Uterus (tissue), 3 donors: ENCODE measurements at regions not wholly inside any gene's neighbourhood (a gene's known extent, or its start where the extent isn't known, plus 50 kb on each side); places are given as distances from the start of the nearest gene placed in this dataset.

Experiments
- DNase-seq, 2 donors: peaks; one replicate each; pipeline ENCODE4 v3.0.0-alpha.2; 2019 to 2020
- H3K27ac ChIP-seq, 2 donors: fragments of 200-600 bp; sonication (generic); 1 replicate in 1 of 2; 2 replicates in 1 of 2; pipeline ENCODE4 v1.5.1; 2016 to 2018
- H3K27me3 ChIP-seq, 2 donors: fragments of 200-600 bp; sonication (generic); one replicate each; pipeline ENCODE4 v1.5.1; 2018 to 2019; ENCODE audit warnings: control low read depth in 1 of 2
- H3K36me3 ChIP-seq, 2 donors: fragments of 200-600 bp; sonication (generic); one replicate each; pipeline ENCODE4 v1.5.1; 2019; ENCODE audit warnings: control low read depth in 1 of 2
- H3K4me1 ChIP-seq, 2 donors: fragments of 200-600 bp; sonication (generic); one replicate each; pipeline ENCODE4 v1.5.1; 2018 to 2019; ENCODE audit warnings: control low read depth in 1 of 2
- H3K4me3 ChIP-seq, 2 donors: fragments of 200-600 bp; sonication (generic); 1 replicate in 1 of 2; 2 replicates in 1 of 2; pipeline ENCODE4 v1.5.1; 2018 to 2019; ENCODE audit warnings: mild to moderate bottlenecking in 1 of 2
- H3K9me3 ChIP-seq, 2 donors: fragments of 200-600 bp; sonication (generic); one replicate each; pipeline ENCODE4 v1.5.1; 2019; ENCODE audit warnings: control low read depth in 1 of 2
- POLR2A ChIP-seq, 2 donors: fragments of 450-650 bp; IDR thresholded peaks; one replicate each; pipeline ENCODE4 v1.6.1; 2016; ENCODE audit warnings: antibody characterized with exemption in 2 of 2, mild to moderate bottlenecking in 1 of 2, moderate library complexity in 1 of 2
- intact Hi-C: fragments of 100-400 bp; cut with DNase I; formaldehyde crosslinking; loops from one replicate; pipeline ENCODE4 v1.15.1; 2023; ENCODE audit warnings: low total_unique reads
- TF ChIP-seq, protein P1 (sequence below), 4 experiments: fragments of 200-600 bp in 2 of 4; fragments of 450-650 bp in 2 of 4; sonication (generic) in 2 of 4; IDR thresholded peaks; one replicate each; pipeline ENCODE4 v1.5.1; 2016 to 2019; ENCODE audit warnings: antibody characterized with exemption in 4 of 4, mild to moderate bottlenecking in 2 of 4, moderate library complexity in 1 of 4
- donor health status: DM: yes; HTN: yes; CAD: no.

DNA sequence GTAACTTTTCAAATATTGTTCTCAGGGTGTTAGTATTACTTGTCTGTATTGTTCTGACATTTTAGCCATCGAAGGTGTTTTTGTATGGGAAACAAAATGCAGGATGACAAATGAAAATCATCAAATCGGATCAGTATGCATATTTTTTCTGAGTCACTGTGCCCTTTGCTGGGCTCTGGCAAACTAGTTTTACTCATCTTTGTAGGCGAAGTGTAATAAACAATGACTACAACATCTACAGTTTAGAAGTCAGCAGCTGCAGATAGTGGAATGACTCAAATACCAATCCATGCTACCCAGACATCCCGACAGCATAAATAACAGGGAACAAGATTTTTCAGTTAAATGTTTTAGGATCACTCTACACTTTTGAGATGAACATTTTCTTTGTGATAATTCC lies 557.3 kb upstream of the TENM3 start:
- no peak overlapping the region for H3K27ac ChIP-seq
- intact Hi-C loops, result no loop called here

DNA sequence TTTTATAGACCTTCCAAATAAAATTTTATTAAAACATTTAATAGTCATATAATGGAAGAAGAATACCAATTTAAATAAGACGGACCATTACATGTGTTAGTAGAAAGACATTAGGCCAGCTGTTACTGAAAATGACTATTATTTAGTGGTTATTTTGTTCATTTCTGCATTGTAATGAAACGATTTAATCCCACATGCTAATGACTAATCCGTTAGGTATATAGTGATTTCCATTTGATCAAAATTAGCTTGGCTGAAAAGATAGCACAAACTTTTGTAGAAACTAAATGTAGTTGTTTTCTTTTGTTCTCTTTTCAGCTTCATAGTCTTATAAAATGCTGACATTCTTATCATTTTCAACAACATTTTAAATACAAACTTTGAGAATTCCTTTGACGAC lies 556.1 kb upstream of the TENM3 start:
- intact Hi-C loops, result no loop called here
- Histone ChIP-seq H3K4me1 (no peaks in the 10 kb centered on the region), H3K27ac (no peak overlapping the region), H3K9me3 (no peaks in the 10 kb centered on the region), H3K4me3 (no peak overlapping the region), H3K27me3 (no peaks in the 10 kb centered on the region), H3K36me3 (no peaks in the 10 kb centered on the region)
- DNase-seq, result no peak
- no peak for TF ChIP-seq POLR2A (IDR thresholded peaks at IDR 0.05)
- TF ChIP-seq, protein P1, sequence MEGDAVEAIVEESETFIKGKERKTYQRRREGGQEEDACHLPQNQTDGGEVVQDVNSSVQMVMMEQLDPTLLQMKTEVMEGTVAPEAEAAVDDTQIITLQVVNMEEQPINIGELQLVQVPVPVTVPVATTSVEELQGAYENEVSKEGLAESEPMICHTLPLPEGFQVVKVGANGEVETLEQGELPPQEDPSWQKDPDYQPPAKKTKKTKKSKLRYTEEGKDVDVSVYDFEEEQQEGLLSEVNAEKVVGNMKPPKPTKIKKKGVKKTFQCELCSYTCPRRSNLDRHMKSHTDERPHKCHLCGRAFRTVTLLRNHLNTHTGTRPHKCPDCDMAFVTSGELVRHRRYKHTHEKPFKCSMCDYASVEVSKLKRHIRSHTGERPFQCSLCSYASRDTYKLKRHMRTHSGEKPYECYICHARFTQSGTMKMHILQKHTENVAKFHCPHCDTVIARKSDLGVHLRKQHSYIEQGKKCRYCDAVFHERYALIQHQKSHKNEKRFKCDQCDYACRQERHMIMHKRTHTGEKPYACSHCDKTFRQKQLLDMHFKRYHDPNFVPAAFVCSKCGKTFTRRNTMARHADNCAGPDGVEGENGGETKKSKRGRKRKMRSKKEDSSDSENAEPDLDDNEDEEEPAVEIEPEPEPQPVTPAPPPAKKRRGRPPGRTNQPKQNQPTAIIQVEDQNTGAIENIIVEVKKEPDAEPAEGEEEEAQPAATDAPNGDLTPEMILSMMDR (IDR thresholded peaks at IDR 0.05), result no peak

More for the DNA sequence above, 557.3 kb upstream of the TENM3 start:
- Histone ChIP-seq H3K27me3 (no peaks in the 10 kb centered on the region), H3K4me3 (no peak overlapping the region), H3K4me1 (no peaks in the 10 kb centered on the region), H3K9me3 (no peaks in the 10 kb centered on the region), H3K36me3 (no peaks in the 10 kb centered on the region)
- no peak for TF ChIP-seq POLR2A (IDR thresholded peaks at IDR 0.05)
- TF ChIP-seq, protein P1 (IDR thresholded peaks at IDR 0.05), result no peak
- DNase-seq, result no peak

DNA sequence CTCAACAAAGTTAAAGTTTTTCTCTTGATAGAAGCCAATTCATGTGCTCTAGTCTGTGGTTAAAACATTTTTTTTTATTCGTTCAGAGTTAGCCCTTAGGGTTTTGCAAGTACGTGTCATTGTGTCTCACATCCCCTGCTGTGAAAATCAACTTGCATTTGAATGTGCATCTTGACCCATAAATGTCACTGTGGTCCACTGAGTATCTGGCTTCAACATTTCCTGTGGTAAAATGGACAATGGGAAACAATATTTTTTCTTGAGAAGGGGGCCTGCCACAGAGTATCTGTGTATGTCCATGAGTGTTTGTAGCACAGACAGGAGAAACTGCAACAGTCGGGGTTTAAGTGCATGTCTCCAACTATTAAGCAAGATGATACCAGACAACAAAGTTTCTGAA lies 554.8 kb upstream of the TENM3 start:
- Histone ChIP-seq H3K27me3 (no peaks in the 10 kb centered on the region), H3K36me3 (no peaks in the 10 kb centered on the region), H3K9me3 (no peaks in the 10 kb centered on the region), H3K4me3 (no peak overlapping the region), H3K27ac (no peak overlapping the region), H3K4me1 (no peaks in the 10 kb centered on the region)
- no peak for DNase-seq
- TF ChIP-seq POLR2A (IDR thresholded peaks at IDR 0.05), result no peak
- TF ChIP-seq, protein P1 (IDR thresholded peaks at IDR 0.05), result no peak
- intact Hi-C loops, result no loop called here

GRCh38 chr4:181688872-181689271 lies 554.3 kb upstream of the TENM3 start:
- Histone ChIP-seq H3K4me1 (no peaks in the 10 kb centered on the region), H3K27ac (no peak overlapping the region), H3K36me3 (no peaks in the 10 kb centered on the region), H3K4me3 (no peak overlapping the region), H3K27me3 (no peaks in the 10 kb centered on the region), H3K9me3 (no peaks in the 10 kb centered on the region)
- intact Hi-C loops, result no loop called here
- TF ChIP-seq POLR2A (IDR thresholded peaks at IDR 0.05), result no peak
- TF ChIP-seq, protein P1 (IDR thresholded peaks at IDR 0.05), result no peak
- DNase-seq, result no peak

GRCh38 chr4:181690498-181690897 lies 552.7 kb upstream of the TENM3 start:
- TF ChIP-seq POLR2A (IDR thresholded peaks at IDR 0.05), result no peak
- TF ChIP-seq, protein P1 (IDR thresholded peaks at IDR 0.05), result no peak

More at GRCh38 chr4:181690498-181690897, 552.7 kb upstream of the TENM3 start:
- H3K36me3 ChIP-seq, result no peaks in the 10 kb centered on the region
- no peaks in the 10 kb centered on the region for H3K9me3 ChIP-seq
- intact Hi-C loops, result no loop called here
- no peak overlapping the region for H3K27ac ChIP-seq
- no peaks in the 10 kb centered on the region for H3K4me1 ChIP-seq
- no peak for DNase-seq
- no peaks in the 10 kb centered on the region for H3K27me3 ChIP-seq
- no peak overlapping the region for H3K4me3 ChIP-seq
